Endothelial cell of umbilical vein (primary cell): ENCODE measurements at regions not wholly inside any gene's neighbourhood (a gene's known extent, or its start where the extent isn't known, plus 50 kb on each side); places are given as distances from the start of the nearest gene placed in this dataset.

ENCODE experiments used
- BruUV-seq: library from RNA; stranded (reverse); fragments of 400-500 nt; replicated peaks from 2 replicates; lab custom pipeline; 2021; lab: Mats Ljungman, UMichigan
- CTCF ChIA-PET: fragments of 300-600, 350-600 bp; sonication (Branson Sonifier 250); formaldehyde crosslinking; loops from one replicate; lab custom pipeline; 2021; ENCODE audit warnings: antibody characterized with exemption, inconsistent platforms; lab: Charles Lee
- POLR2A ChIA-PET: fragments of 300-600, 350-600 bp; sonication (Branson Sonifier 250); formaldehyde crosslinking; loops from one replicate; lab custom pipeline; 2021; ENCODE audit warnings: antibody characterized with exemption, inconsistent platforms; lab: Charles Lee
- DNase-seq: peaks from one replicate; pipeline ENCODE4 v3.0.0-alpha.2; 2011; ENCODE audit warnings: low read depth, low spot score
- FAIRE-seq: peaks from 2 replicates; lab custom pipeline; 2011; peaks lifted over from hg19 to GRCh38; lab: Jason Lieb, UNC
- H2AFZ ChIP-seq: 2 replicates; pipeline ENCODE4 v1.6.0; 2012; ENCODE audit warnings: low read depth, low read length, control low read depth, inconsistent platforms
- H3K27ac ChIP-seq: 2 replicates; pipeline ENCODE4 v1.5.1; 2011; ENCODE audit warnings: low read depth, mild to moderate bottlenecking, control low read depth, low read length, moderate library complexity; ENCODE audit not compliant: insufficient read depth
- H3K27me3 ChIP-seq, 2 experiments: 2 replicates each; pipeline versions ENCODE4 v1.6.0 to v1.6.1; 2011; ENCODE audit warnings: low read length in 2 of 2, mixed read lengths in 1 of 2; ENCODE audit not compliant: control insufficient read depth in 2 of 2, insufficient read depth in 2 of 2
- H3K36me3 ChIP-seq, 2 experiments: 2 replicates in 1 of 2; 3 replicates in 1 of 2; pipeline ENCODE4 v1.5.1; 2011; ENCODE audit warnings: low read length in 2 of 2, mild to moderate bottlenecking in 1 of 2, moderate library complexity in 1 of 2; ENCODE audit not compliant: control insufficient read depth in 2 of 2, insufficient read depth in 2 of 2; ENCODE audit errors: extremely low read depth in 1 of 2
- H3K4me1 ChIP-seq: 3 replicates; pipeline ENCODE4 v1.5.1; 2011; ENCODE audit warnings: mild to moderate bottlenecking, low read length; ENCODE audit not compliant: control insufficient read depth, insufficient read depth; ENCODE audit errors: extremely low read depth
- H3K4me2 ChIP-seq: 2 replicates; pipeline ENCODE4 v1.6.1; 2011; ENCODE audit warnings: low read length, control low read depth, mixed read lengths; ENCODE audit not compliant: insufficient read depth
- H3K4me3 ChIP-seq, 3 experiments: fragments of 200-600 bp in 1 of 3; sonication (generic), shearing (Covaris generic) in 1 of 3; replicated peaks in 1 of 3; 2 replicates each; pipeline ENCODE4 v1.5.1; 2011 to 2016; ENCODE audit warnings: control low read depth in 3 of 3, low read length in 3 of 3, mild to moderate bottlenecking in 2 of 3, inconsistent platforms in 1 of 3, low read depth in 1 of 3, moderate library complexity in 1 of 3; ENCODE audit not compliant: insufficient read depth in 1 of 3
- H3K79me2 ChIP-seq: 2 replicates; pipeline ENCODE4 v1.6.0; 2012; ENCODE audit warnings: low read length, inconsistent platforms; ENCODE audit not compliant: control insufficient read depth, insufficient read depth
- H3K9ac ChIP-seq: replicated peaks from 2 replicates; pipeline ENCODE3; 2011; ENCODE audit warnings: low read length, control low read depth; ENCODE audit not compliant: insufficient read depth; ENCODE audit errors: extremely low read depth
- H3K9me1 ChIP-seq: replicated peaks from 3 replicates; pipeline ENCODE4 v1.6.0; 2011; ENCODE audit warnings: mild to moderate bottlenecking, low read length; ENCODE audit not compliant: control insufficient read depth, insufficient read depth; ENCODE audit errors: extremely low read depth
- H3K9me3 ChIP-seq: replicated peaks from 2 replicates; pipeline ENCODE4 v1.5.1; 2012; ENCODE audit warnings: low read length, inconsistent platforms; ENCODE audit not compliant: control insufficient read depth, insufficient read depth
- H4K20me1 ChIP-seq: replicated peaks from 2 replicates; pipeline ENCODE3; 2011; ENCODE audit warnings: mild to moderate bottlenecking, low read length; ENCODE audit not compliant: control insufficient read depth, insufficient read depth; ENCODE audit errors: extremely low read depth
- EZH2 ChIP-seq: IDR thresholded peaks from 2 replicates; pipeline ENCODE4 v1.6.1; 2012; ENCODE audit warnings: borderline replicate concordance, low read depth, mild to moderate bottlenecking, moderate library complexity, low read length, inconsistent platforms; ENCODE audit not compliant: severe bottlenecking
- FOS ChIP-seq: IDR thresholded peaks from 2 replicates; pipeline ENCODE4 v1.6.1; 2011; ENCODE audit warnings: mild to moderate bottlenecking, low read length, moderate library complexity, borderline replicate concordance; ENCODE audit not compliant: insufficient read depth
- GATA2 ChIP-seq: IDR thresholded peaks from 2 replicates; pipeline ENCODE4 v1.7.0; 2011; ENCODE audit warnings: low read depth, mild to moderate bottlenecking, moderate library complexity, mixed read lengths, low read length; ENCODE audit not compliant: insufficient read length, insufficient read depth
- JUN ChIP-seq: IDR thresholded peaks from 2 replicates; pipeline ENCODE4 v1.6.1; 2011; ENCODE audit warnings: borderline replicate concordance, low read depth; ENCODE audit not compliant: insufficient read length, insufficient read depth
- MYC ChIP-seq: IDR thresholded peaks from one replicate; pipeline ENCODE4 v1.6.1; 2011; ENCODE audit warnings: mild to moderate bottlenecking, low read depth, low read length
- POLR2A ChIP-seq: IDR thresholded peaks from 2 replicates; pipeline ENCODE4 v1.6.1; 2012; ENCODE audit warnings: low read depth, mild to moderate bottlenecking, control low read depth, low read length
- POLR2AphosphoS5 ChIP-seq: IDR thresholded peaks from 2 replicates; pipeline ENCODE4 v1.6.1; 2012; ENCODE audit warnings: low read depth, mild to moderate bottlenecking, control low read depth, low read length, moderate library complexity; ENCODE audit not compliant: insufficient read depth
- dilution Hi-C: fragments of 300-500 bp; cut with MboI; formaldehyde crosslinking; loops from one replicate; pipeline ENCODE4 v1.15.0; 2019; ENCODE audit warnings: low sequenced_read_pairs; ENCODE audit not compliant: extremely low pct_ligation_motif_present
- intact Hi-C: fragments of 100-400 bp; cut with micrococcal nuclease; formaldehyde crosslinking; loops from one replicate; pipeline ENCODE4 v1.10.0; 2022
- TF ChIP-seq, protein P1 (sequence below): IDR thresholded peaks from 2 replicates; pipeline ENCODE4 v1.6.1; 2011; ENCODE audit not compliant: insufficient read depth, insufficient read length
- TF ChIP-seq, protein P2 (sequence below), 2 donors: IDR thresholded peaks; 1 replicate in 1 of 2; 2 replicates in 1 of 2; pipeline ENCODE4 v1.5.1; 2011; ENCODE audit warnings: low read length in 2 of 2, mild to moderate bottlenecking in 2 of 2, moderate library complexity in 2 of 2, control low read depth in 1 of 2, inconsistent platforms in 1 of 2, low read depth in 1 of 2; ENCODE audit not compliant: insufficient read depth in 1 of 2; ENCODE audit errors: extremely low read depth in 1 of 2

- Histone ChIP-seq H3K9ac (peak overlapping the region; percentile 41), H3K9me1 (no peaks in the 10 kb centered on the region), H2AFZ (peak overlapping the region; percentile 41), H3K27ac (peak overlapping the region; percentile 65), H3K36me3 (no peaks in the 10 kb centered on the region), H3K79me2 (no peaks in the 10 kb centered on the region), H3K9me3 (no peaks in the 10 kb centered on the region), H3K27me3 (no peaks in the 10 kb centered on the region), H3K4me3 (no peak overlapping the region), H3K4me2 (peak overlapping the region; percentile 20), H4K20me1 (no peaks in the 10 kb centered on the region), H3K4me1 (peaks cover 33% of the 10 kb centered on the region)
- intact Hi-C loops (loop anchor here (1.0 to 5.0 kb wide), 4 partner anchors 53 to 144 kb away; no protein-coding TSS in a partner anchor), dilution Hi-C loops (no loop called here)
- FAIRE-seq: no peak
- BruUV-seq: no TSS peak
- CTCF ChIA-PET: interaction anchor here (1.1 kb wide), 2 partner anchors 9 to 82 kb away, joined by 3 read pairs; no protein-coding TSS in a partner anchor
- POLR2A ChIA-PET: no interaction called here
- no peak for TF ChIP-seq MYC
- peak; percentile 37 for TF ChIP-seq JUN
- no peak for DNase-seq
Observed at GRCh38 chr18:24913507-24914170, 438.3 kb downstream of the ZNF521 start.

DNA sequence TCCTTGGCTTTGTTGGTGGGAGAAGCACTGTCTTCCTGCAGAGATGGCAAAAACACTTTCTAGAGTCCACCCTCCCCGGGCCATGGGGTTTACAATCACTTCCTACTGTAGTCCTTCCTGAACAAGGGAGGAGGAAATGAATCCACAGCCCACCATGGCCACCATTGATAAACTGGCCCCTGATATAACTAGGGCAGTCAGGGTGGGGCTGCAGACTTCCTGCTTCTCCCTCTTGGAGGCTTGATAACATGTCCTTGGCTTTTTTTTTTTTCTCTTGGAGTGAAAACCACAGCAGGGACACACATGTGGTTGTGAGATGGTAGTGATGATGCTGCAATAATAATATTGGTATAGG is 437.8 kb downstream of the ZNF521 start:
- Histone ChIP-seq H3K27me3 (no peaks in the 10 kb centered on the region), H3K9me3 (no peaks in the 10 kb centered on the region), H3K4me2 (peak overlapping the region; percentile 20), H3K9me1 (no peaks in the 10 kb centered on the region), H2AFZ (peak overlapping the region; percentile 41), H3K79me2 (no peaks in the 10 kb centered on the region), H4K20me1 (no peaks in the 10 kb centered on the region), H3K9ac (peak overlapping the region; percentile 41), H3K27ac (peak overlapping the region; percentile 65), H3K36me3 (no peaks in the 10 kb centered on the region), H3K4me3 (no peak overlapping the region), H3K4me1 (peaks cover 33% of the 10 kb centered on the region)
- intact Hi-C loops (loop anchor here (1.0 to 5.0 kb wide), 4 partner anchors 53 to 143 kb away; no protein-coding TSS in a partner anchor), dilution Hi-C loops (no loop called here)
- BruUV-seq: no TSS peak
- peak; percentile 95 for DNase-seq
- TF ChIP-seq GATA2 (peak; percentile 96), FOS (peak; percentile 82), POLR2AphosphoS5 (peak; percentile 85), POLR2A (peak; percentile 65), MYC (no peak), EZH2 (no peak)
- TF ChIP-seq, protein P1, sequence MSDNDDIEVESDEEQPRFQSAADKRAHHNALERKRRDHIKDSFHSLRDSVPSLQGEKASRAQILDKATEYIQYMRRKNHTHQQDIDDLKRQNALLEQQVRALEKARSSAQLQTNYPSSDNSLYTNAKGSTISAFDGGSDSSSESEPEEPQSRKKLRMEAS: no peak
- TF ChIP-seq, protein P2, sequence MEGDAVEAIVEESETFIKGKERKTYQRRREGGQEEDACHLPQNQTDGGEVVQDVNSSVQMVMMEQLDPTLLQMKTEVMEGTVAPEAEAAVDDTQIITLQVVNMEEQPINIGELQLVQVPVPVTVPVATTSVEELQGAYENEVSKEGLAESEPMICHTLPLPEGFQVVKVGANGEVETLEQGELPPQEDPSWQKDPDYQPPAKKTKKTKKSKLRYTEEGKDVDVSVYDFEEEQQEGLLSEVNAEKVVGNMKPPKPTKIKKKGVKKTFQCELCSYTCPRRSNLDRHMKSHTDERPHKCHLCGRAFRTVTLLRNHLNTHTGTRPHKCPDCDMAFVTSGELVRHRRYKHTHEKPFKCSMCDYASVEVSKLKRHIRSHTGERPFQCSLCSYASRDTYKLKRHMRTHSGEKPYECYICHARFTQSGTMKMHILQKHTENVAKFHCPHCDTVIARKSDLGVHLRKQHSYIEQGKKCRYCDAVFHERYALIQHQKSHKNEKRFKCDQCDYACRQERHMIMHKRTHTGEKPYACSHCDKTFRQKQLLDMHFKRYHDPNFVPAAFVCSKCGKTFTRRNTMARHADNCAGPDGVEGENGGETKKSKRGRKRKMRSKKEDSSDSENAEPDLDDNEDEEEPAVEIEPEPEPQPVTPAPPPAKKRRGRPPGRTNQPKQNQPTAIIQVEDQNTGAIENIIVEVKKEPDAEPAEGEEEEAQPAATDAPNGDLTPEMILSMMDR (IDR thresholded peaks at IDR 0.05; ENCODE audit: extremely low read depth in 1 of 2, insufficient read depth in 1 of 2, low read depth in 1 of 2, low read length in 2 of 2): no peak
- POLR2A ChIA-PET: no interaction called here
- FAIRE-seq: peak; percentile 95
- CTCF ChIA-PET: no interaction called here
